HG02840 (cell line): ENCODE measurements at regions not wholly inside any gene's neighbourhood (a gene's known extent, or its start where the extent isn't known, plus 50 kb on each side); places are given as distances from the start of the nearest gene placed in this dataset.
"Not testable (repeated sequence)": the region's sequence is repeated elsewhere in the genome, so short reads cannot be mapped to it uniquely, and the experiment has no call there.

Experiments
- ATAC-seq: cut with Tn5 transposase; IDR thresholded peaks from one replicate; pipeline ENCODE4 v1.9.1; 2021; ENCODE audit warnings: mild to moderate bottlenecking, moderate library complexity, moderate number of reproducible peaks; ENCODE audit not compliant: unreplicated experiment, low FRiP score

DNA sequence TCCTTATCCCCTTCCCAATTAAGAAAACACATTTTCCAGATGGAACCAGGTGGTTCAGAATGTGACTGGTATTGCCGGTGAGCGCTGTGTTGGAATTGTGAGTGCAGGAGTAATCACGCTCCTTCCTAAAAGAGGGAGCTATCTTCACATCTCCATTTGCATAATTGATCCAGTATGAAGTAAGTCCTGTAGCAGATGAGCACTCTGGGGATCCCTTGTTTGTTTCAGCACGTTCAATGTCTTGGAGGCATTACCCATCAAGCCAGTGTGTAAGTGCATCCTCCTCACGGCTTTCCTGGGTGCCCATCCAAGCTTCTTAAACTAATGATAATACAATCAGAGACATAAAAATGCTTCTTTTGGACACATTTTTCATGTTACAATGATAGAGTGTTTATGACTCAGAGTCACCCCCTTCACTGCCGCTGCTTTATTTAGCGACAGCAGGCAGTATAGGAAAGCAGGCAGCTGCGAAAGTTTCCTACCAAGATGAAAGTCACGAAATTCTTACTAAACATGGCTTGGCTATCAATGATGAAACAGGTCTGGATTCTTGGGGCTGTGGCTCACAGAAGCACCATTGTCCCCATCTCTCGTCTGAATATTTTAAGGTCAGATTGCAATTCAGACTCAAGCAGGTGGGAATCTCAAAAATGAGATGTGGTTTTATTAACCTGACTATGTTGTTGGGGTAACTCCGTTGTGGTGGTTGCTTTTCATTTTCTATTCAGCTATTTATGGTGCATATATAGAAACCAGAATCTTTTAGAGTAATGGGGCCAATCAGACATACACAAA lies 346.3 kb upstream of the MDFIC2 start:
- no peak for ATAC-seq

DNA sequence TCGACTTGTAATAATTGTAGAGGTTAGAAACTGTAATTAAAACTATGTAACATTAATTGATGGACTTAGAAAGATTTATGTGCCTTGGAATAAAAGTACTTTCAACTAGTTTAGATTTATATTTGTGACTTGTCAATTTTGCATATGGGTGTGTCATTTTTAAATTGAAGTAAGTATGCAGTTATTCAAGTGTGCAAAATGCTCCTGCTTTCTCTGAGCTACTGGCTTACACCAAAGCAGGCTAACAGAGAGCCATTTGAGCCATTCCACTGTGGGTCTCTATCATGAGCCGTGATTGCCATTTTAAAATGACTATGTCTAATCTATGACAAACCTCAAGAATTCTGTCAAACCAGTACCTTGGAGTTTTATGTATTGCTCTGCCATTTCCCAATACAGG lies 345.0 kb upstream of the MDFIC2 start:
- ATAC-seq = no peak

DNA sequence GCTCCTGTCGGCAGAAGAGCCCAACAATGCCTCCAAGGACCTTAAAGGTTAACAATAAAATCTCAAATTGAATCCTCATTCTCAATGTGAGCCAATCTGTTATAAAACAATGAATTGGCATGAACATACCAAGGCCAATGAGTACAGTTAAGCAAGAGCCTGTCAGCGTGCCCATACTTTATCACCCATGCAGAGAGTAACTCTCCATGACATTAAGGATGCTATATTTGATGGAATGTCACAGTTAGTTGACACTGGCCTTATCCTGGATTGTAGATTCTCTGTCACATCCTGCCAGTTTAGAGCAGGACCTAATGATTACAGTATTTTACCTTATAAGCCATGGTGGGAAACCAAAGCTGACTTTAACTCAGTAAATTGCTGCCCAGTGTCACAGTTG lies 335.4 kb upstream of the MDFIC2 start:
- no peak for ATAC-seq

DNA sequence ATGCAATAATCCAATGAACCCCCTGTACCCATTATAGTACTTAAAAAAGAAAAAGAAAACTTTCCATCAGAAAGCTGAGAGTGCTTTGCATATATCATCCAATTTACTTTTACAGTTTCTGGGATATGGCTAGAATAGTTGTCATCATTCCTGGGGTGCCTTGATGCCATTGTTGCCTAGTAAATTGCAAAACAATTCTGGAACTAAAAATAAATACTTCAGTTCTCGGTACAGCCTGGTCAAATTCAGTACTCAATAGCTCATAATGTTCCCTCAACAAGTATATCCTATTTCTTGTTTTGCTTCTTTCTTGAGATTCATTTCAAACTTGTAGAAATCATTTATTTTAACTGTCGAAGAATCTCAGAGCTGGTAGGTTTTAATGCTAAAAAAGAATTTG lies 334.7 kb upstream of the MDFIC2 start:
- no peak for ATAC-seq

DNA sequence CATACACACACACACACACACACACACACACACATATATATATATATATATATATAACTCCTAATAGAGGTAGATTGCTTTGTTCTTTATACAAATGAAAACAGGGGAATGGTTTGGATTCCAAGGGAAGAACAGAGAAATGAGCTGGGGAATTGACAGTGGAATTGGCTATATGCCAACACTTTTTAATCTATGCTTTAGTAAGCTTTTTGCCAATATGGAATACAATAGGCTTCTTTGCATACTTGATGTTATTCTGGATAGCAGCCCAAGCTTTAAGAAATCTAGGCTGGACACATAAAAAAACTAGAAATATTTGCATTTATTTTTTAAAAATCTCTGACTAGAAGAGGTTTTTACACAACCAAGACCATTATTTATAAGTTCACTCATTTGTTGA lies 334.2 kb upstream of the MDFIC2 start:
- ATAC-seq = no peak

DNA sequence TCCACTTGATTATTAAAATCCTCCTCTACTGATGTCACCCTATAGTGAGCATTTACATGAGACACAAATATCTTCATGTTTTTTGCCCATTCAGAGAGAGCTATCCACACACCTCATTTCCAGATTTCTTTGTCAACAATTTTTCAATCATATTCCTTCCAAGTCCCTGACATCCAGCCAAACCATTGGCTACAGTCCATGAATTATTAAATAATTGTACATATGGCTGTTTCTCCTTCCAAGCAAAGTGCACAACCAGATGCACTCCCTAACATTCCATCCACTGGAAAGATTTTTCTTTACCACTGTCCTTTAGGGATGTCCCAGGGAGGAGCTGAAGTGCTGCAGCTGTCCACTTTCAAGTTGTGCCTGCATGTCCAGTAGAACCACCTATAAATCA lies 328.0 kb upstream of the MDFIC2 start:
- ATAC-seq = no peak

DNA sequence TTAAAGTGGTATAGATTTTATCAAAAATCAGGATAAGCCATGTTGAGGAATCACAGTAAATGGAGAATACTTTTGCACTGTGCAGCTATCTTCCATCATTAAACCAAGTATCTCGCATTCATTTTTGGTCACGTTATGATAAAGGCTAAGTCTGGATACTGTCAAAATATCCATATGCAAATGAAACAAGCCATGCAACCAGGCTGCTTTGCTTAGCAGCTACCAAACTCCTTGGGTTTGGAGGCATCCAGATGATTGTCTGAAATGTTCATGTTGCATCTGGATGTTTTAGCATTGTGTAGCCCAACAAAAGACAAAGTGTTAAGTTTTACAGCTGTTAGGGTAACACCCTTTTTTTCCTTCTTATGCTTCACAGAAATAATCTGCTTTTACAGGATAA lies 322.9 kb upstream of the MDFIC2 start:
- no peak for ATAC-seq

DNA sequence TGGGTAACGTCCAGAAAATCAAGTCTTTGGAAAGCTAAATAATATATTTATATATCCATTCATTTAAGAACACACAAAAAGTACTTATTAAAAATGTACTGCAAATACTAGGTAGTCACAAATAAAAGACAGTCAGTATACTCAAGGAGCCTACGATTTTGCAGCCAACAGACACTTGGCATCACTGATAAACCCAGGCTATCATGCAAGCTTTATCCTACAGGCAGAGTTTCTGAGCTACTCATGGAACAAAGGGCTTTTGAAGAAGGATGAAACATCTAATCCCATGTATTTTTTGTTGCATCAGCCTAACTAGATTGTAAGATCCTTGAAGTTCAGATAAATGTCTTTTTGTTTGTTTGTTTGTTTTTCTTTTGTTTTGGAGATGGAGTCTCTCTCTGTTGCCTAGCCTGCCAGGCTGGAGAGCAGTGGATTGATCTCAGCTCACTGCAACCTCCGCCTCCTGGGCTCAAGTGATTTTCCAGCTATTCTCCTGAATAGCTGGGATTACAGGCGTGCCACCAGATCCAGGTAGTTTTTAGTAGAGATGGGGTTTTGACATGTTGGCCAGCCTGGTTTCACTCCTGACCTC lies 319.4 kb upstream of the MDFIC2 start:
- ATAC-seq = no peak

DNA sequence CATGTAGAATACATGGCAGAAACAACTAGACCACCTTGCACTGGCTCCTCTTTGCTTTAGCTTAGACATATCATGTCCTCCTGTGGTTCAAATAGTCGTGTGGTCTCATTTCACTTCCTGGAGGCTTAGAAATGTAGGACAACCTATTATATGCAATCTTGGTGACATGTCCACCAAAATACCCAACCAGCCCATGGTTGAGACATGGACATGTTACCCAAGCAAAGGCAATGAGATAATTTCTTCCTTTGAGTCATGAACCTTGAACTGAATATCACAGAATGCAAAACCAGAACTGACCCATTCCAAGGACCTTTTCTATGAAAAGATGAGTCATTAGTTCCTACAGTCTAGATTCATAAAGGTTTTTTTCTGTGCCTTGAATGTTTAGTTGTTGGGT lies 309.0 kb upstream of the MDFIC2 start:
- ATAC-seq = no peak

DNA sequence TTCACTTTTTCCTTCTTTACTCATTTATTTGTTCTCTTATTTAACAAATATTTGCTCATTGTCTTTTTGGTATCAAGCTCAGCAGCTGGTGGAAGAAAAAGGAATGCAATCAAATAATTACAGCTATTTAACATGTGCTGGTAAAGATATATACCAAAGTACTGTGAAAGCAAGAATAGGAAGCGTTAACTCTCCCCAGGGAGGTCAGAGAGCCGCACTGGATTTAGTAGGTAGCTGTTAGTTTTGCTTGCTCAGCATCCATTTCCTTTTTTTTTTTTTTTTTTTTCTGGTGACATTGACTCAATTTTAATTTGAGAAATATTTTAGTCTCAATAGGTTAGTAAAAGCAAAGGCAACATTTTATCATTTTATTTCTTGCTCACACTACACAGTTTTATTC lies 308.5 kb upstream of the MDFIC2 start:
- no peak for ATAC-seq

DNA sequence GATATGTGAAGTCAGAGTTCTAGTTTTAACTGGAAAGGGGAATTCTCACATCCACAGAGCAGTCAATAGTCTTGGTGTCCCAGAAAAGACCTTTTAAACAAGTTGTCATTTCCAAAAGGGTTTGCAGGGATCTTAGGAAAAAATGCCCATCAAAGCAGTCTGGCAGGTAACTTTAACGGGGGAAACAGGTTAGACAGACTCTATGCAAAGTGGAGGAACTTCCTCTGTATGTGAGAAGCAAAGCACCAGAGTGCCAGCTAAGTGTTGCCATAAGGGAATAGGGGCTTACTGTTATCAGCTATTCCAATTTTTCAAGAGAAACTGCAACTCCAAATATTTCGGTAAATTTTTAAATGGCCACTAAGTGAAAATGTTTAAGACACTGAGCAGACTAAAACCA lies 307.9 kb upstream of the MDFIC2 start:
- ATAC-seq = no peak

DNA sequence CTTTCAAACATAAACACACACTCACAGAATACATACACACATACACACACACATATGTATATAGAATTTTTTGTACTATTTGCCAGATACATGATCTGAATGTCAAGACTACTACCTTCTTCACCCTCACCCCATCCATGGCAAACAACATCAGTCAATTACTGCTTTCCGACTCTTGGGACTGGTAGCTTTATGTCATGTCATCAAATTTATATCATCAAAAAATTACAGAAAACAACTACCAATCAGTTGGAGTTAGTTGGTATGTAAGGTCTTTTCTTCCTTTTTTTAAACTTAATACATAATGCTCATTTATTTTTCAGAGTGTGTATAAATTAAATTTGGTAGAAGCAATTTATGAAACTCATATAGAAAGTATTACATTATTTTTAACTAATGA lies 305.7 kb upstream of the MDFIC2 start:
- ATAC-seq = no peak

DNA sequence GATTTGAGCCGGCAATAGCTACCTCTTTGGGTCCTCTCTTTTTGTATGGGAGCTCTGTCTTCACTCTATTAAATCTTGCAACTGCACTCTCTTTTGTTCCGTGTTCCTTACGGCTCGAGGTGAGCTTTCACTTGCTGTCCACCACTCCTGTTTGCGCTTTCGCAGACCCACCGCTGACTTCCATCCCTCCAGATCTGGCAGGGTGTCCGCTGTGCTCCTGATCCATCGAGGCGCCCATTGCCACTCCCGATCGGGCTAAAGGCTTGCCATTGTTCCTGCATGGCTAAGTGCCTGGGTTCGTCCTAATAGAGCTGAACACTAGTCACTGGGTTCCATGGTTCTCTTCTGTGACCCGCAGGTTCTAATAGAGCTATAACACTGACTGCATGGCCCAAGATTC lies 304.9 kb upstream of the MDFIC2 start:
- not testable (repeated sequence) for ATAC-seq

DNA sequence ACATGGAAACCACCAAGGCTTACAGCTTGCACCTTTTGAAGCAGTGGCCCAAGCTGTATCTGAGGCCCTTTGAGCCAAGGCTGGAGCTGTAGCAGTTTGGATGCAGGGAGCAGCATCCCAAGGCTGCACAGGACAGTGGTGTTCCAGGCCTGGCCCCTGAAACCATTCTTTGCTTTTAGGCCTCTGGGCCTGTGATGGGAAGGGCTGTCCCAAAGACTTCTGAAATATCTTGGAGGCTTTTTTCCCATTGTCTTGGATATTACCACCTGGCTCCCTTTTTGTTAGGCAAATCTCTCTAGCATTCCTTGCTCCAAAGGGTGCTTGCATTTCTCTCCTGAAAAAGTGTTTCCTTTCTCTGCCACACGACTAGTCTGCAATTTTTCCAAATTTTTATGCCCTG lies 302.8 kb upstream of the MDFIC2 start:
- no peak for ATAC-seq

DNA sequence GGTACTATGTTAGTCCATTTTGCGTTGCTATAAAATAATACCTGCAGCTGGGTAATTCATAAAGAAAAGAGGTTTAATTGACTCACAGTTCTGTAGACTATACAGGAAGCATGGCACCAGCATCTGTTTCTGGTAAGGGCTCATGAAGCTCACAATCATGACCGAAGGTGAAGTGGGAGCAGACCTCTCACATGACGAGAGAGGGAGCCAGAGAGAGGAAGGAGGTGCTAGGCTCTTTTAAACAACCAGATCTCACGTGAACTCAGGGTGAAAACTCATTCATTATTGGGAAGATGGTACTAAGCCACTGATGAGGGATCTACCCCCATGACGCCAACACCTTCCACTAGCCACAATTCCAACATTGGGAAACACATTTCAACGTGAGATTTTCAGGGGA lies 301.7 kb upstream of the MDFIC2 start:
- no peak for ATAC-seq

DNA sequence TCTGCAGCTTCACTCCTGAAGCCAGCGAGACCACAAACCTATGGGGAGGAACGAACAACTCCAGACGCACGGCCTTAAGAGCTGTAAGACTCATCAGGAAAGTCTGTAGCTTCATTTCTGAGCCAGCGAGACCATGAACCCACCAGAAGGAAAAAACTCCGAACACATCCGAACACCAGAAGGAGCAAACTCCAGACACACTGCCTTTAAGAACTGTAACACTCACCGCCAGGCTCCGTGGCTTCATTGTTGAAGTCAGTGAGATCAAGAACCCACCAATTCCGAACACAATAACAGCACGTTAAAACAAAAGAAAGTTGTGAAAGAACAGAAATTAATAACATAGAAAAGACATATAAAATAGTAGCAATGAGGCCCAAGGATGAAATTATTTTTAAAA lies 300.5 kb upstream of the MDFIC2 start:
- no peak for ATAC-seq

DNA sequence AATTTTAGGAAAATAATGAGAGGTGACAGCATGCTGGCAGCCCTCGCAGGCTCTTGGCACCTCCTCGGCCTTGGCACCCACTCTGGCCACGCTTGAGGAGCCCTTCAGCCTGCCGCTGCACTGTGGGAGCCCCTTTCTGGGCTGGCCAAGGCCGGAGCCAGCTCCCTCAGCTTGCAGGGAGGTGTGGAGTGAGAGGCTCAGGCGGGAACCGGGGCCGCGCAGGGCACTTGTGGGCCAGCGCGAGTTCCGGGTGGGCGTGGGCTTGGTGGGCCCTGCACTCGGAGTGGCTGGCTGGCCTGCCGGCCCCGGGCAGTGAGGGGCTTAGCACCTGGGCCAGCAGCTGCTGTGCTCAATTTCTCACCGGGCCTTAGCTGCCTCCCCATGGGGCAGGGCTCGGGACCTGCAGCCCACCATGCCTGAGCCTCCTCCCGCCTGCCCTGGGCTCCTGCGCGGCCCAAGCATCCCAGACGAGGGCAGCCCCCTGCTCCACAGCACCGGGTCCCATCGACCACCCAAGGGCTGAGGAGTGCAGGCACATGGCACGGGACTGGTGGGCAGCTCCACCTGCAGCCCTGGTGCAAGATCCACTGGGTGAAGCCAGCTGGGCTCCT lies 299.3 kb upstream of the MDFIC2 start:
- ATAC-seq = not testable (repeated sequence)

DNA sequence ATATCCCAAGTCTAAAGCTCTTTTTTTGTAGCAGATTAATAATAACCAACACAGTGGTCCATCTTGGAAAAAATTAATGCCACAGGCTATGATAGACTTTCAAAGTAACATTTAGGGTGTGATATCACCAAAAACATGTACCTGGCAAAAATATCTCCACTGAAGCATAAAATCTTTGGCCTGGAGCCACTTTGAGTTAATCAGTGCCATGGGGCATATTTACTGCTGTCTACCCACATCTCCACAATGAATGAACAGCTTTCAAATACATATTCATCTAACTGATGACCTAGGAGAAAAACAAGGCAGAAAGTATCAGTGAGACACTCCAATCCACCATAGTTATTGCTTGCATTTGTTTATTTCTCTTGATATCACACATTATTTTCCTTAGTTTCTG lies 296.0 kb upstream of the MDFIC2 start:
- no peak for ATAC-seq

DNA sequence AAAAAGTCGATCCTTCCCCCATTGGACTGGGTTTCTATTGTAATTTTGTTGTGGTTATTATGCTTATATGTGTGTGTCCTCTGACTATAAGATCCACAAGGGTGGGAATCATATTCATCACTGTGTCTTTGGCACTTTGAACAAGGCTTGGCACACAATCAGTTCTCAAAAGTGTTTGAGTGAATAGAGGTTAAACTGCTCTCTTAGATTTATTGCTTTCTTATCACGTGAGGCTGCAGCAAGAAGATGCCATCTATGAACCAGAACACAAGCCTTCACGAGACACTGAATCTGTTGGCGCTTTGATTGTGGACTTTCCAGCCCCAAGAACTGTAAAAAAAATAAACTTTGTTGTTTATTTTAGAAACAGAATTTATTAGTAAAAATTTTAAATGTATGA lies 295.0 kb upstream of the MDFIC2 start:
- no peak for ATAC-seq

DNA sequence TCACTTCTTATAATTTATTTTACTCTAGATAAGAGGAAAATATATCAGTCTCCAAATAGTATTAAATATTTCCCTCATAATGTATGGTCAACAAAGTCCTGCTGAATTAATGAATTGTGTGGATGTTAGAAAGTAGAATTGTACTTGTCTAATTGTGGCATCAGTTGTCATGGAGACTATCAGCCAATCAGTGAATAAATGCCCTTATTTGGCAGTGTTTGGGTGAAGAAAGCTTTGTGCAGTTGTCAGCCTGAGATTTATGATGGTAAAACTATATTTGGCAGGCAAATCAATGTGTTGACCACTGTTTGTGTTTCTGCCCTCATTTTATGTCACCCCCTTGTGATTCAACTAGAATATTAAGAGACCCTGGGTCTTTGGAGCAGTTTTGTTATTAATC lies 293.6 kb upstream of the MDFIC2 start:
- ATAC-seq = no peak

DNA sequence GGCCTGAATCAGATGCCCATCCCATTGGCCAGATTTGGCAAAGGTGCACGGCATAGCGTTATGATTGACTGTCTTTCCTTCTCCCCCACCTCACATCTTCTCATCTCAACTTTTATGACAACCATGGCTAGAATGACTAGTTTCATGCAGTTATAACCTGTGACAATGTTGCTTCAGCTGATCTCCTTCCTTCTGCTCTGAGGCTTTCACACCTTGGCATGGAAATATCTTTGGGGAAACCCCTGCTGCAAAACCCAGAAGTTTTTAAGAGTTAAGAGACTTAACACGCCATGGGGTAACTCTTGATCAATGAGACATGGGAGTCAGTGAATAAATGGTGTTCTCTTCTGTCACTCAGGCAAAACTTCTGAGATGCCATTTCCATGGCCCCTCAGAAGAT lies 290.7 kb upstream of the MDFIC2 start:
- ATAC-seq = no peak

DNA sequence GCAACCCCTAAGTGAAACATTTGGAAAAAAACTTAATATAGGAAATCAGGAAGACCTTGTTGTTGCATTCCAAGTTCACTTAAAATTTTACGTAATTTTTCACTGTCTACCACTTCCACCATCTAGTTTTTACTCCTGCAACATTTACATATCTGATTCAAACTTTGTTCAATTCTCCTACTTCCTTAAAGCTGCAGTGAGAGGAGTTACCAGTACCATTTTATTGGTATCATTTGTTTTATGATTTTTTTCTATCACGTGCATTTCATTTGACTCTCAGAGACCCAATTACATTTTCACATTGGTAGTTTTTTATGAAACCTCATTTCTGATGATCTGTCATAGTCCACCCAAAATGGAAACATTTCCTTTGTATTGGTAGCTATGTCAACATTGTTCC lies 284.9 kb upstream of the MDFIC2 start:
- no peak for ATAC-seq
